ENCODE measurements at regions not wholly inside any gene's neighbourhood (a gene's known extent, or its start where the extent isn't known, plus 50 kb on each side); places are given as distances from the start of the nearest gene placed in this dataset.

DNA sequence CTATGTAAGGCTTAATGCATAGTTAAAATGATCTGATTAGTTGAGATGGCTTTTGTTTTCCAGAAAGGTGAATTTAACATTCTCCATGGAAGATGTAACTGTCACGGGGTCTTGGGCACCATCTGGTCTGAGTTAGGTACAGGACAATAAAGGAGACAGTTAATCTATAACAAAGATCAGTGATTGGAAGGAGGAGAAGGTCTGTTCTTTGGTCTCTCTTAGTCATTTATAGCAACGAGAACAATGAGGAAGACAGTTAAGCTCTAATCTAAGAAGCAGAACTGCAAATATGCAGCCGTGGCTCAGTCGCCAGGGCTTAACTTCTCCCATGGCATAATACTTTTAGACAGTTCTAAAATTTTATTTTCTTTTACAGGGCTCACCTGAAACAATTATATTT lies 405.5 kb upstream of the SULF2 start:
- no peak for TF ChIP-seq CTCF (IDR thresholded peaks at IDR 0.05)

DNA sequence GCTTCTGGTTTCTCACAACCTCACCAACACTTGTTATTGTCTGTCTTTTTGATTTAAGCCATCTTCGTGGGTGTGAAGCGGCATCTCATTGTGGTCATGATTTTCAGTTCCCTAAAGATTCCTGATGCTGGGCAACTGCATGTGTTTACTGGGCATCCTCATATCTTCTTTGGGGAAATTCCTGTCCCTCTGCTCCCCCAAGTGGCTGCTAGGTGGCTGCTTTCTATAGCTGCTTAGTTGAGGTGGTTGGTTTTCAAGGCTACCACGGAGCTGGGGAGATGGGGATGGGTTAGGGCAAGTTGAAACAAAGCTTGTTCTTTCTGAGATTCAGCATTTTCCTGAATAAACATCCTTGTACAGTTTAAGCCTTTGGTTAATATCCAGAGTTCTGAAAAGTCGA lies 403.9 kb upstream of the SULF2 start:
- no peak; the same call in 1 of the 2 replicates for TF ChIP-seq CTCF (IDR thresholded peaks at IDR 0.05)

GRCh38 chr20:48187851-48188250 lies 402.6 kb upstream of the SULF2 start:
- no peak for TF ChIP-seq CTCF (IDR thresholded peaks at IDR 0.05)

GRCh38 chr20:48186915-48187314 lies 401.6 kb upstream of the SULF2 start:
- no peak for TF ChIP-seq CTCF (IDR thresholded peaks at IDR 0.05)

GRCh38 chr20:48186447-48186846 lies 401.2 kb upstream of the SULF2 start:
- no peak for TF ChIP-seq CTCF (IDR thresholded peaks at IDR 0.05)

- TF ChIP-seq CTCF (IDR thresholded peaks at IDR 0.05), result no peak
Measured at GRCh38 chr20:48184229-48184628, 398.9 kb upstream of the SULF2 start.

GRCh38 chr20:48181261-48181935 lies 396.1 kb upstream of the SULF2 start:
- TF ChIP-seq CTCF (IDR thresholded peaks at IDR 0.05), result no peak

GRCh38 chr20:48180618-48181017 lies 395.3 kb upstream of the SULF2 start:
- TF ChIP-seq CTCF (IDR thresholded peaks at IDR 0.05), result no peak
